ENCODE measurements at regions not wholly inside any gene's neighbourhood (a gene's known extent, or its start where the extent isn't known, plus 50 kb on each side); places are given as distances from the start of the nearest gene placed in this dataset.

- TF ChIP-seq CTCF (IDR thresholded peaks at IDR 0.05): no peak
- TF ChIP-seq POLR2A (IDR thresholded peaks at IDR 0.05): no peak
These were observed 255.1 kb downstream of the IL15 start for GRCh38 chr4:141891260-141892120.

All from lower leg skin (tissue), 3 donors.